HG03060 (cell line): ENCODE measurements at regions not wholly inside any gene's neighbourhood (a gene's known extent, or its start where the extent isn't known, plus 50 kb on each side); places are given as distances from the start of the nearest gene placed in this dataset.

Source experiments
- ATAC-seq: cut with Tn5 transposase; IDR thresholded peaks from one replicate; pipeline ENCODE4 v1.9.1; 2021; ENCODE audit warnings: low read depth, moderate number of reproducible peaks; ENCODE audit not compliant: unreplicated experiment

DNA sequence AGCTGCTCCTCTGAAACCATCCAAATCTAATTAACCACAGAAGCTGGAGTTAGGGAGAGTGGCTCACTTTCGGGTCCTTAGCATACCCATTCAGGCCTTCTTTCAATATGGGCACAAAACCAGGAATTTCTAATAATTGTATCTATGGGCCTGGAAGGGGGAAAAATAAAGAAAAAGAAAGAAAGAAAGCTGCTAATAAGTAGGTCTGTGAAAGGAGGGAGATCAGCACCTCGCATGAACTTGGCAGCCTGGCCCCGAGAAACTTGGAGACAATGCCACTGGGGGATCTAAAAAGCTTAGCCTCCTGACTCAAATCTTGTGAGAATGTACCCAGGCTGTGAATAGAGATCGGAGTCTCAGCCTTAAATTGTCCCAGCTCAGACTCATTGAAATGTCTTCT lies 252.1 kb upstream of the SLC14A2 start:
- ATAC-seq, result no peak

DNA sequence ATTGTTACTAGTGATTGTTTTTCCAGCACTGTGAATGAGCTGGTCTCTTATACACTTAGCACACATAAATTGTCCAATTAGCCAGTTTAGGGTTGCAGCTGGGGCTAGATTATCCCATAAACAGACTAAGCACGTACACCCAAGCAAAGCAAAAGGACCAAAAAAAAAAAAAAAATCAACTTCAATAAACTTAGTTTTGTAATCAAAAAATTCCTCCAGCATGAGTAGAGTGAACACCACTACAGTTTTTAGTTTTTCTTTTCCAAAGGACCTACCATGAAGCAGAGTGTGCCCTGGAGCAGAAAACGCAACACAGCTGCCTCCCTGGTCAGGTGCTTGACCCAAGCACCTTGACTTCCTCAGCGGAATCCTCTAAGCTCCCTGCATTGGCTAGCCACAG lies 249.4 kb upstream of the SLC14A2 start:
- no peak for ATAC-seq

DNA sequence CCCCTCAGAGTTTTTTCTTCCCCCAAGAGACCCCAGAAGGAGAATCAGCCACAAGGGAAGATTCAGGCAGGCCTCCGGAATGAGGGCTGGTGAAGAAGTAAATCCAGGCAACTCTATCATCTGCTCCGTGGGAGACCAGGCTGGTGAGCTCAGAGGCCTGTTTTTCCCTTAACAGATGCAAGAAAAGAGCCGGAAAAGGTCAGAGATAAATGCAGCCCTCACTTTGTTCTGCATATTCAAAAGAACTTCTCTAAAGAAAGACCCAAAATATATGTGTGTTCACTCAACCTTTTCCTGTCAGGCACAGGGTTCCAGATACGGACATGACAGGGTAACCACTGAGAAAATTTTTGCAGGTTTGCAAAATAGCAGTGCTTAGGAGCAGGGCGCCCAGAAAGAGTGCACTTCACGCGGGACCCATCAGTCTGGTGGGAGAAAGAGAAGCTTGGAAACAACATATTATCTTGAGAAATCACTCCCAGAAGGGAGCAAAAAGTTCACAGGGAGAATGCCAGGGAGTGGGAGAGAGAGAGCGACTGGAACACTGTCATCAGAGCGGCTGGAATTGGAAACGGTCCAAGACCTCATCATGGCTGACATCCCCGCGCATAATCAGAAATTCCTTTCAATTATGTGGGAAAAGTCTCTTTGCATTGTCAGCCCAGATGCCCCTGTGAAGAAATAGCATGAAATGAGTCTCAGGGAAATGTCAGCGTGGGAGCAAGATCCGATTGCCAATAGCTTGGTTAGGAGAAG lies 244.8 kb upstream of the SLC14A2 start:
- ATAC-seq, result no peak

DNA sequence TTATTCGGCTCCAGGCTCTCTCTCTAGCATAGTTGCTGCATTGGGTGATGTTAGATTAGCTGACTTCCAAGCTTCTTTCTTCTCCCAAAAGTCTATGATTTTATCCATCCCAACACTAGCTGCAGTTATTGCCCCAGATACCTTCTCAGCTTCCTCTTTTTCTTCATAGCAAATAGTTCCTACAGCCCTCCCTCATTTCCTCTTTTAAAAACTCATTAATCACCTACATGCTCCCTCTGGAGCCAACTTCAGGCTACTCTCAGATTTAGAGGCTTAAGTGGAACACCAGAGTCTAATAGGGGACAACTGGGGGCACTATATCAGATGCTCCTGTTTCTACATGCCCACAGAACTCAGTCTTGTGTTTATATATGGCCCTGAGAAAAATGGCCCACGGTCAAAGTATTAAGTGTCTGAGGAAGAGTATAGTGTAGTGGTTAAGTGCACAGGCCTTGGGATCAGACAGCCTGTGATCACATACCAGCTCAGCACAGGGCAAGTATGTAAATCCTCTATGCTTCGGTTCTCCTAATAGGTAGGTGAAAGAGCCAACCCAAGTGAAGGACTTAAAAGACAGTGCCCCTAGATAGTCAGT lies 241.9 kb upstream of the SLC14A2 start:
- ATAC-seq, result no peak

DNA sequence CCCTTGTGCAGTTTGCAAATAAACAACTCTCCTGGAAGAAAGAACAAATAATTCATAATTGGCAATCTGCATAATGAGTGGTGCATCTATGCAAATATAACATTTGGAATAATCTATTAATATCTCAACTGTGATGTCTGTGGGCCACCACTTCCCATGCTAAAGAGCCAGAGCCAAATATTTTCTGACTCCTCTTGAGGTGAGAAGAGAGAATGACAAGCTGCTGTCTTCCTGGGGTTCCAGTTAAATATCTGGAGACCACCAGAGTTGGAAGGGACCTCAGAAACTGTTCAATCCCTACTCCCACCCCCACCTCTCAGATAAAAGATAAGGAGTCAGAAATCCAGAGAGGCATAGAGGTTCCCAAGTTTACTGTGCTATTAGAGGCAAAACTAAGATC lies 241.0 kb upstream of the SLC14A2 start:
- ATAC-seq, result no peak

DNA sequence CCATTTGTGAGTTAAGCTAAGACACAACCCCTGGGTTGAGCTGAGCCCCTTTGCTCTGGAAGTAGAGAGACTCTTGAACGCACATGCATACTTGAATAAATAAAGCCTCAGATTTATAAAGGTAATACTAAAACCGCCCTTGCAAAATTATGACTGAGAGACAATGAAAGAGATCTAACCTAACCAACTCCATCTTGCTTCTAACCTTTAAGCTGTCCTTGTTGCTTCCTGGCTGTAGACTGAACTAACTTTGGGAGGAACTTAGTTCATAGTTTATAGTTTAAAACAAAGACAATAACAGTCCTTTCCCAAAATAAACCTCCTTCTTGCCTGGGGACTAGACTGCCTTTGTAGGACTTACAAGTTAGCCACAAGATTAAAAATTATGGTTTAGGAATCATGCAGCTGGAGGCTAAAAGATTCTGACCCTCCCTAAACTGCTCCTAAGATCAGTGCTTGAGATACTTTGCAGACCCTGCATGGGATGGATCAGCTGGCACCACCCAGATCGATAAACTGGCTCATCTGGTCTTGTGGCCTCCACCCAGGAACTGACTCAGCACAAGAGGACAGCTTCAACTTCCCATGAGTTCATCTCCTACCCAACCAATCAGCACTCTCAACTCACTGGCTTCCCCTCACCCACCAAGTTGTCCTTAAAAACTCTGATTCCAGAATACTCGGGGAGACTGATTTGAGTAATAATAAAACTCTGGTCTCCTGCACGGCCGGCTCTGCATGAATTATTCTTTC lies 240.2 kb upstream of the SLC14A2 start:
- no peak for ATAC-seq

DNA sequence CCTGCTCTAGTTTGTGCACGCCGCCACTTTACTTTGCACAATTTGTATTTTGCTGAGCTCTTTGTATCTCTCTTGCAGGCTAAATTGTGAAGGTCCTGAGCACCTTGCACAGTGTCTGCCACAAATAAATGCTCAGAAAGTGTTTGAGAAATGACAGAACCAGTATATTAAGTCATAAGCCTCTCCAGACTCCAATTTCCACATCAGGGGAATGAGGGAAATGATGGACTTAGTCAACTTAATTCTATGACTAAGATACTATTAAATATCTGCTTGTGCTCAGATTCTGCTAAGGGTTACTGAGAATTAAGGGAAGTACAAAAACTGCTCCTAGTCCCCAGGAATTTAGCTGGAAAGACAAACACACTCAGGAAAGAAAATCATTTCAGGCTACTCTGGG lies 239.1 kb upstream of the SLC14A2 start:
- ATAC-seq, result no peak

DNA sequence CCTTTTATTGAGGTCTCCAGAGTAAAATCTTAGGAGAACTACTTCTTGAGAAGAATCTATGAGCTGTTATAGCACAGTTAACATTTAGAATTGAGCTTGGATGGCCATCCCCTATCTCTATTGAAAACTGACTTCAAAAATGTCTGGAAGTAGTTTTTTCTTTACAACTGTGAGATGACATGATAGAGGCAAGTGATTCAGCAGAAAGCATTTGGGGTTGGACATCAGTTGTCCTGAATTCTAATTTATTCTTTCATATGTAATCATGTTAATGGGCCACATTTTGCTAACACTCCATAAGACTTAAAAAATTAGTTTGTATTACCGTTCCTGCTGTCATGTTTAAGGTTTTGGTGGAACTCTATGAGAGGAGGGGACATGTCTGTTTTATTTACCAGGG lies 237.0 kb upstream of the SLC14A2 start:
- no peak for ATAC-seq

DNA sequence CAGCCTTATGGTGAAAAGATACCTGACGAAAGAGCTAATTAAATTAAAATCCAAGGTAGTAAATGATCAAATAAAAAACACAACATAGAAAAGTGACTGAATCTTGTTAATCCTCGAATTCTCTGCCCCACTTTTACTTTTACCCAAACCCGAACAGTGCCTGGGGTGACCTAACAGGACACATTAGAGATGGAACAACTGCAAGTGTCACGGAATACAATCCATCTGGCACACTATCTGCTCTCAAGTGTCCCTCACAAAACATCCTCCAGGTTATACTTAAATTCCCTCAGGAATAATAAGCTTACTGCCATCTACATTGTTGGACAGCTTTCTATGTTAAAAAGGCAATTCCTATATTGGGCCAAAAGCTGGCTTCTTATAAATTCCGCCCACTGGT lies 236.3 kb upstream of the SLC14A2 start:
- no peak for ATAC-seq

DNA sequence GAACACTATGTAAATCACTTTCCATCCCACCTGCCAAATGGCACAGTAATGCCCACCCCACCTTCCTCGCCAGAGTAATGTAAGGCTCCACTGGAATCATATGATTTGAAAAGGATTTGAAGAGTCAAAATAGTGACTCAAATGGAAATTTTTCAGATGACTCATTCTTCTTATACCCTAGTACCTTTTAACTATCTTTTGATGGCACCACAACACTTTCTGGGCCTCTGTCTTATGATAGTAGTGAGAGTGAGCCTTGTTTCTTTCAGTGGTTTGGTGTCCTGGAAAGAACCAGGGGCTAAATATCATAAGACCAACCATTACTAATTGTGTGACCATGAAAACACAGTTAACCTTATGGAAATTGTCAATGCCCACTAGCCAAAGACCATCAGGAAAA lies 235.4 kb upstream of the SLC14A2 start:
- ATAC-seq, result no peak

DNA sequence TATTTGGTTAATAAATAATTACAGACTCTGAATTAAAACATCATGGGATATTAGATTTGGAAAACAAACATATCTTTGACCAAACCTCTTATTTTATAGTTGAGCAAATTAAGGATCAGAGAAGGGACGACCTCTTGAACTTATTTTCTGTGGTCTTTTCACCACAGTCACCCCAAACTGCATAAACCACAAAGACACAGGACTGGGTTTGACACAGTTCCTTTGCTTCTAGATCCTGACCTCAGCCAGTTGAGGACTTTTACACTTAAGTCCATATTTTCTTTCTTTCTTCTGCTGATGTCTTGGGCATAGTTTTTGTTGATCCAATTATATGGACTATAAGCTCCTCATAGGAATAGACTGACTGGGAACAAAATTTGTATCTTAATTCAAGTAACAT lies 234.0 kb upstream of the SLC14A2 start:
- ATAC-seq, result no peak

DNA sequence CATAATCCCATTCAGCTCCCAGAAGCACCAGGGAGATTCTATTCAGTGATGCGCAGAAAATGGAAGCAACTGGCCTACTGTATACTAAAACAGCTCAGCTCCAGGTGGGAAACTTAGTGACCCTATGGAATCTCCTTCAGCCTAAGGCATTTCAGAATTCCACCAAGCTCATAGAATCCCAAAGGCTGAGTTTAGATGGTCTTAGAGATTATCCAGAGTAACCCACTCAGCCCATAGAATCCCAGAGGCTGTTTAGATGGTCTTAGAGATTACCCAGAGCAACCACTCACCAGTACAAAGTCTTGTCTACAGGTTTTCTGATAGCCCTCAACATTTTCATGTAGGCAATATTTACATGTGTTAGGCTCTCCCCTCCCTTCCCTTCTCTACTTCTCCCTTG lies 232.0 kb upstream of the SLC14A2 start:
- ATAC-seq, result no peak

DNA sequence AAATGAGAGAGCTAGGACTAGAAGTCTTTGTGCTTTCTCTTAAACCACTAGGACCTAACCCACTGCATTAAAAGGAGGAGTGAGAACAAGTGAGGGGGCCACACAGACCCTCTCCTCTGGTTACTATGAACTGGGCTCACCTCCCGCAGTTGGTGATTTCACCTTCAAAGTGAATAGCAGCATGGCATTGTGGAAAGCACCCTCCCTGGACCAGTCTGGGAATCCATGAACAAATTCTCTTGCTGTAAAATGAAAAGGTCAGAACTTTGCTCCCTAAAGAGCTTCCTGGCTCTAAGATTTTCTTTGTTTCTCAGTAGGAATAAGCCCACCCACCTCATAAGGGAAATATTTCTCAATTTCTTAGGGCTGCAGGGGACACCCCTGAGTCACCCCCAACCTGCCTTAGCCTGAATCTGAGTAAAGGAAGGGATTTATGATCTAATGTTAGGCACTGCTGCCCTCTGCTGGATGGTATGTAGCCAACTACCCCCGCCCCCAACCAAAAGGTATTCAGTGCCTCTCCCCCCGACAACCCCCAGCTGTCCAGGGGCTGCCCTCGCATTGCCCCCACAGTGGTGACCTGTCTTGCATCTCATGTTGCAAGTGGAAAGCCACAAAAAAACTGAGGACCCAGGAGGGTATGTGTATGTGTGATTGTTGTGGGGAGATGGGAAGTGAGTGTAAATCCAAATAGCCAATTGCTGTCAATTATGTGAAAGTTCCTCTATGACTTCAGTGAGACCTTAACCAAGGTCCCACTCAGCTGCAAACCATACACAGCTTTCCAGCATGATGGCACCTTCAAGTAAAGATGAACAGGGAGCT lies 230.9 kb upstream of the SLC14A2 start:
- ATAC-seq, result no peak

DNA sequence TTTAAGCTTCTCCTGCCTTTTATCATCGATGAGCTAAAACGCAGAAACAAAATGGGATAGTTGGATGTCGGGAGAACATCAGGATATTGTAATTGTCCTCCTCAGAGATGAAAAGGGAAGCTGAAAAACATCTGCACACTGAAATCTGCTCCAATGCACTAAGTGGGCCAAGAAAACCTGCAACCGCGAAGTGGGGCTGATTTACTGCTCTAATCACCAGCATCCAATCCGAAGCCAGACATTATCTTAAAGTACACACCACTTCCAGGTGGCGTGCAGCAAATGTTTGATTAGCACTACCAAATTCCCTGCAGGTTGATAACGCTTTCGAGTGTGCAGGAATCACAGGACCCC lies 230.3 kb upstream of the SLC14A2 start:
- no peak for ATAC-seq

DNA sequence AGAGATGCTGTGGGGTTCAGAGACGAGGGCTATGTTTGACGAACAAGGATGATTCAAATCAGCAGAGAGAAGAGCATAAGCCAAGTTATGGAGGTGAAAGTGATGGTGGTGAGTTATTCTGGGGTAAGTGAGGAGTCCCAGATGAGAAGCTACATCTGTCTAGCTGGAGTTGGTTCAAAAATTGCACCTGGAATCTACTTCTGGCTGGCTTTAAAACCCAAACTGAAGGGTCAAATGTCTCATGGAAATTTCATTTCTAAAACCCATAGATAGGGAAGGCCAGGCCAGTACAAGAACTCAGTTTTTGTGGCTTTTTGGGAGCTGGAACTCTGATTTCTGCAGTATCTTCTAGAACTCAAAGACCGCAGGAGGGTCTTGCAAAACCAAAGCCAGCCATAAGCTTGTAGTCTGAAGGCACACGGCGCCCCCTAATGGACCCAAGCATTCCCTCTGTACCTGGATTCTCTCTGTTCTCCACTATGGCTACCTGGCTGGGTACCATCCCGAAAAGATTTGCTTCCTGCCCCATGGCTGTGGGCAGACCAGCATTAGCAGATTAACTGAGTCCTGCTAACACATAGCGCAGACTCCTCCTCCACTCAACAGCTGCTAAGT lies 229.1 kb upstream of the SLC14A2 start:
- ATAC-seq, result no peak

DNA sequence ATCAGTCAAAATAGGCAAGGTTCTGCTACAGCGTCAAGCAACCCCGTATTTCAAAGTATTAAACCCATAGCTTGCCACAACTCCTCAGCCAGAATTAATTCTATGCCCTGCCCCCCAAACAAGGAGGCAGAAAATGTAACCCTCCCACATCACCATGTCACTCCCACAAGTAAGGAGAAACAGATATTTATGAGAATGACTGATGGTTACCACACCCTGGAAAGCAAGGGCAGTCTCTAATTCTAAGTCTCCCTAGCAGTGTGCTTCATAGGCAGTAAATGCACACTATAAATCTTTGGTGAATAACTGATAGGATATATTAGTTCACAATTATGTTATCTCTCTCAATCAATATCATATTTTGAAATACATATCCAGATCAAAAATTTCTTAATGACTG lies 228.0 kb upstream of the SLC14A2 start:
- ATAC-seq, result no peak

DNA sequence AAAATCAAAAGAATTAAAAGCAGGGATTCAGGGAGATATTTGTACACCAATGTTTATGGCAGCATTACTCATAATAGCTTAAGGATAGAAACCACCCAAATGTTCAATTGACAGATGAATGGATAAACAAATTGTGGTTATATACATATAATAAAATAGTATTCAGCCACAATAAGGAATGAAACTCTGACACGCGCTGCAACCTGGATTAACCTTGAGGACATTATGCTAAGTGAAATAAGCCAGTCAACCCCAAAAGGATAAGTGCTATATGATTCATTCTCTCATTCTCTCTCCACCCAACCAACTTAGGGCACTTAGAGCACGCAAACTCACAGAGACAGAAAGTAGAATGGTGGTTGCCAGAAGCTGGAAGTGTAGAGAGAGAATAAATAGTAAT lies 216.8 kb upstream of the SLC14A2 start:
- ATAC-seq, result no peak

DNA sequence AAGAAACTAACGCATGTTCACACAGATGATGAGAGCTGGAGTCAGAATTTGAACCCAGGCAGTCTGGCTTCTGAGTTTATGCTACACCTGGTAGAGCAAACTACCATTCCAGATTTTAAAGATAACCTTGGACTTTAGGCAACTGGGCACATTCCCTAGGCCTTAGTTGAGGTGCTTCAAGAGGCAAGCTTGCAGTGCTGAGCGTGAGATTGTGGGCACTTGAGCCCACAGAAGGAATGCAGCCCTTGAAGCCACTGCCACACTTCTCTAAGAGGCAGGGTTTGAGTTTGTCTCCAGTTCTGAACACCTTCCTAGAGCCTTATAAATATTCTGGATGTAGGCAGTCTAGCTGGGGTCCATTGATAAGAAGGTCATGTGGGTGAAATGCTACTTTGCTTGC lies 216.1 kb upstream of the SLC14A2 start:
- ATAC-seq, result no peak

DNA sequence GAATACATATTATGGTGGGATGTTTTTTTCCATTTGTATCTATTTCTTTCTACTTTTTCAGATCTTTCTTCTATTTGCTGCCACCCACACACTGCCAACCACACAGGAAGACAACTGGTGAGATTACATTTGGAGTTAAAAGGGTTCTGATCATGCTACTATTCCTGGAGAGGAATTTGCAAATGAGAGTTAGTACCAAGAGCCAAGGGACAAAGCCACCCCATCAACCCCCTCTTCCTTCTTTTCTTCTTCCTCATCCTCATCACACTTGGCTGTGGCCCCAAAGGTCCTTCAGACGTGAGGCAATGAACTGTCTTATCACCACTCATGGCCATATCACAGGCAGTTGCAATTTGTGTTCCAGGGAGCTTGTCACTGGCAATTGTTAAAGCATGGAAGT lies 215.6 kb upstream of the SLC14A2 start:
- no peak for ATAC-seq

DNA sequence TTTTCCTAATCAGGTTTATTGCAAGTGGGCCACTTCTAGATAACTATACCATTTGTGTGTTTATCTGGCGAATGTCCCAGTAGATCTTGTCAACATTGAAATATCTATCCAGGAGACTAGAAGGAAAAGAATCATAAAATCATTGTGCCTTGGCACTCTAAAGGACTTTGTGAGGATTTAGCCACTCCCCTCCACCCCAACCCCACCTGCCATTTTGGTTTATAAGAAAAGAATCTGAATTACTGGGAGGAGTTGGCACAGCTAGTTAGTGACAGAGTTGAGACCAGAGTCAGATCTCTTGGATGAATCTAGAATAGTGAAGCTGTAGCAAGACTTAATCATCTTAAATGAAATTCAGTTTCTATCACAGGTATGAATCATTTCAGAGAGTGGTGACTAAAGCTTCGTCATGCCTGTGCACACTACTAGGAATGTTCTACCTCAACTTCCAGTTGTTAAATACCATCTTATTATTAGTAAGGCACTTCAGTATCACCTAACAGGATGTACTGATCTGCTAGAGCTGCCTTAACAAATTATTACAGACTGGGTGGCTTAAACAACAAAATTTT lies 212.7 kb upstream of the SLC14A2 start:
- no peak for ATAC-seq
